ENCODE measurements at regions not wholly inside any gene's neighbourhood (a gene's known extent, or its start where the extent isn't known, plus 50 kb on each side); places are given as distances from the start of the nearest gene placed in this dataset.
A peak's percentile ranks its signal among the peaks of the same experiment; 100 is the strongest.

DNA sequence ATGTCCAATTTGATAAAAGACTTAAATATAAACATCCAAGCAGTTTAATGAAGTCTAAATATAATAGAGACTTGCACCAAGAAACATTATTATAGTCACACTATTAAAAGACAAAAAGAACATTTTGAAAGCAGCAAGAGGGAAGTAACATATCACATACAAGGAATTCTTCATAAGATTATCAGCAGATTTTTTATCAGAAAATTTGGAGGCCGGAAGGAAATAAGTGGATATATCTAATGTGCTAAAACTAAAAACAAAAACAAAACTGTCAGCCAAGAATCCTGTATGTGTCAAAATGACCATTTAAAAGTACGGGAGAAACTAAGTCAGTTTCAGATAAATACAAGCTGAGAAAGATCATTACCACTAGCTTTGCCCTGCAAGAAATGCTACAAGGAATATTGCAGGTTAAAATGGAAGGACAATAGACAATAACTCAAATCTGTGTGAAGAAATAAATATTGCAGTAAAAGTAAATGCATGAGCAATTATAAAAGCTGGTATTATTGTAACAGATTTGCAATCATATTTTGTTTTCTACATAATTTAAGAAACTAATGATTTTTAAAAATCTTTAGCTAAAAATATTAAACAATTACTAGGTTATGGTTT is 1665.9 kb upstream of the PCDH20 start:
- DNase-seq: no peak

DNA sequence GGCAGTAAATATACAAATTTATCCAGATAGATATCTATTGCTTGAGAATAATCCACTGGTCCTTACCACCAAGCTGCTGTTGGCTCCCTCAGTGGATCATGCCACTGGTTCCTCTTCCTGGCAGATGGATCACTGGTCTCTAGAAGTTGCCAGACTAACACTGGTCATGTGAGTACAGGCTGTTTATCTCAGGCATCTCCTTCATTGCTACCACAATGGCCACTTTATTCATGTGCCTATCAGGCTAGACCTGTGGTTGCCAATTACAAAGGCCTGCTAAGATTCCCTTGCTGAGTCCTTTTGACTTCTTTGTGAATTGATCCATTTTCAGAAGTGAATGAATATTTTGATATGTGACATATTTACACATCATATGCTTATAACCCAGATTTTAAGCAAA is 1659.5 kb upstream of the PCDH20 start:
- DNase-seq: no peak

DNA sequence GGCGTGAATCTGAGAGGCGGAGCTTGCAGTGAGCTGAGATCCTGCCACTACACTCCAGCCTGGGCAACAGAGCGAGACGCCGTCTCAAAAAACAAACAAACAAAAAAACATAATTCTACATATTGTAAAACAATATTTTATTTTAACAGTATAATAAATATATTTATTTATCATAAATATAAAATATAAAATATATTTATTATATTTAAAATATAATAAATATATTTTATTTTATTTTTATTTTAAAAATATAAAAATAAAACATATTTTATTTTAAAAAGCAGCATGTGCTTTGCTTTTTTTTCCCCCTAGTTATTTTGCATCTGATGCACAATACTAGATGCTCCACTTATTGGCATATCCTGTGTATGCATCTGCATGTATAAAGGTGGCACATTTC is 1634.6 kb upstream of the PCDH20 start:
- DNase-seq: no peak

DNA sequence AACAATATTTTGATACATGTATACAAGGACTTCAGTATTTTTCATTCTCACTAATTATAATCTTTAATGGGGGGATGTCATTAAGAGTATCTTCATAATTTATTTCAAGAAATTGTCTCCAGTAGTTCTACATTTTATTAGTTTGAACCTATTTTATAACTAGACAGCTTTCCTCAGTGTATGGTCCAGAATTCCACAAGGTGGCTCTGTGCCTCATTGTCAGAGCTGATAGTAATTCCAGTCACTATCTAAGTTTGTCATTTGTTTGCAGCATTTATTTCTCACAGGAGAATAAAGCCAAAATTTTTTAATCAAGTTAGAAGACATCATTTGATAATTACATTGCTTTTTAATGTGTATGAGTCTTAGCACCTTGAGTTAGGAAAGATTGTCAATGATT is 1633.0 kb upstream of the PCDH20 start:
- peak in 1 of 56 donors; percentile 13 for DNase-seq

DNA sequence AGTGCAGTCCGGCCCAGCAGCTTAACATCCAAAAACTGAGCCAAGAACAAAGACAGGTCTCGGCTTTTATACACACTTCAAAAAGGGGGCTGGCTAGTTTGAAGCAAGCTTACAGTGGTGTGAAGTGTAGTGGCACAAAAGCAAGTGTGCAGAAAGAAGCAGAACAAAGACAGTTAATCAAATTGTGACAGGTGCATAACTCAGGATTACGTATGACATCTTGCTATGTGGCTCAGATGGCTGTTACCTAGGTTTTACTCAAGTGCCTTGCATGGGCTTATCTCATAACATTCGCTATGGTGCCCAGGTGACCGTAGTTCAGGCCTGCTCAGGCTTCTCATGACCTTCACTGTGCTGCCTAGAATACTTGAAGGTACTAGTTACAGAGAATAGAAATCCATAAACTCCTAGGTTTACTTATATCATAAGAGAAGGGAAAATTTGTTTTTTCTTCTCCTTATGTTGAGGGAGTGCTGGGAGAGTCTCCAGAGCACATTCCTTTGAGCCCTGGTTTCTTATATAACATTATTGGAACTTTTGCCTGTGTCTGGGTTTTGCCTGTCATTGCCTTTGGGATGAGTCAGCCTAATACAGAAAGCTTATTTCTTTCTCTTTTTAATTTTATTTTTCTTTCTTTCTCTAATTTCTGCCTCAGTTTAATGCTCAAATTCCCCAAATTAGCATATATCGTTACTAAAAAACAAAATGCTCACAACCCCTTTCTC is 1629.1 kb upstream of the PCDH20 start:
- DNase-seq: no peak

DNA sequence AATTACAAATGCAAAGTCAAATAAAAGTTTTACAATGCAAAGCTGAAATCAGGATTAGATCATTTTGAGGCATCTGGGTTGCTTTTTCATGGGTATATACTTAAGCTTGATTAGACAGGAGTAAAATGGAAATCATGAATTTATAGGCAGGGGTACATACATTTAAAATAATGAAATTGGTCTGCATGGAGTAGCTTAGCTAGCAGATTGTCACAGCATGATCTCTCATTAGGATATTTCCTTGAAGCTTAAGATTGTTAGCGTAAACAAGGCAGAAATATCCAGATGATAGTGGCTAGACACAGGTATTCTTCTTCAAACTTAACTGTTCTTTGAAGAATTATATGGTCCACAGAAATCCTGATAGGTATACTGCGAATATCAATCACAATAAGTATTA is 1627.0 kb upstream of the PCDH20 start:
- no peak for DNase-seq

DNA sequence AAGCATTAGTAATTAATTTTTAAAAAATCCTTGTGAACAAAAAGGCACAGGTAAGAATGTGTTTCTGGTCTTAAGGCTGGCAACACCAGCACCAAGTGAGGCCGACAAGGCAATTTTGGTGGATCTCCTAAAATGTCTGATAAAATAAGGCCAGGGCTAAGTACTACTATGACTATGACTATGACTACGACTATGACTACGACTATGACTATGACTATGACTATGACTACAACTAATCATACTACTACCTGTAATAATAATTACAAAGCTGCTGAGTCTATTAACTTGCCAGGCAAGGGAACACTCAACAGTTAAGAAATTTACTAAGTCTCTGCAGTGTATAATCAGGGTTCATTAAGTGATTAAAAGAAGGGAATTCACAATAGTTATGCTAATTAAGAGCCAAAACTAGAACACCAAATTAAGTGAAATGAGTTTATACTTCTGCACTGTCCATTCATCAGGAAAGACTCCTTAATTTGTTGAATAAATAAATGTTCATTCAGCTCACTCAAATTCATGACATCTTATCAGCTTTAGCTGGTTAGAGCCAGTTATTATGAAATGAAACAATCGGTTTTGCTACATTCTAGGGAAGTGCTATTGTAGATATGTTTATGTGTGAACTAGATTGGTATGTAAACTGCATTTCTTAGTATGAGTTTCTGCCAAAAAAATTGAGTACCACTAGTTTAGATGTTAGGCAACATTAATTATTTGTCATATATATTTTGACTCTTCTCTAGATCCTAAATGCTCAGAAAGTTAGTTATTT is 1626.2 kb upstream of the PCDH20 start:
- no peak for DNase-seq

DNA sequence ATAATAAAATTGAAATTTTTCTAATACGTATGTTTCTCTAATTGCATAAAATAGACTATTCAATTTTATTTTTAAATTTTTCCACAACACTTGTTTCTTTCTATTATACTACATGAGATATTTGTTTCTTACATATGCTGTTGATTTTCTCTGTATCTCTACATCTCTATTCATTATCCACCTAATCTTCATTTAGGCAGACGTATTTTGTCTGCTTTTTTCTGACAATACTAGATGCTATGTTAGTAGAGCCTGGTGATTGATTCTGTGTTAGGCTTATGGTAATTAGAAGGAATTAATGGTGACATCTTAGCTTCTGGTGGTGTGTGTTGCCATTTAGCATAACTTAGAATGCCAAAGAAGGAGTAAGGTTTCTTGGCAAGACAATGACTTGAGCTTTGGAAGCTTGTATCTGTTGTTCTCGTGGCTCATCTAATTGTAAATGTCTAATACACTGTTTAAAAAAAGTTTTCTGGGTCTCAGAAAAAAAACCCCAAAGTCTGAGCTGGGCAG is 1610.7 kb upstream of the PCDH20 start:
- DNase-seq: no peak

DNA sequence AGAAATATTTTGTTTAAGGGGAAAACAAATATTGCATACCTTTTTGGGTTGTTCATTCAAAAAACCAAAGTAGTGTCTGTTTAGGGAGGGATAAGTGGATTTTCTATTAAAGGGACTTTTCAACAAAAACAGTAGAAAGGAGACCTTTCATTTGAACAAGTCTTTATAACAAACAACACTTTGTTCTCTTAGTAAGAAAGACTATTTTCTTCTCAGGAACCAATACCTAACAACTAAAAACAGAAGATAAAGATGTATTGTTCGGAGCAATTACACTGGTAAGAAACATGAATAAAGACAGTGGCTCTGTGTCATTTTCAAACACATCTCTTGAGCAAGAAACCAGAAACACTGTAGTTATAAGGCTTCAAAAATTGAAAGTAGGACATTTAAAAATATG is 1610.1 kb upstream of the PCDH20 start:
- DNase-seq: no peak

DNA sequence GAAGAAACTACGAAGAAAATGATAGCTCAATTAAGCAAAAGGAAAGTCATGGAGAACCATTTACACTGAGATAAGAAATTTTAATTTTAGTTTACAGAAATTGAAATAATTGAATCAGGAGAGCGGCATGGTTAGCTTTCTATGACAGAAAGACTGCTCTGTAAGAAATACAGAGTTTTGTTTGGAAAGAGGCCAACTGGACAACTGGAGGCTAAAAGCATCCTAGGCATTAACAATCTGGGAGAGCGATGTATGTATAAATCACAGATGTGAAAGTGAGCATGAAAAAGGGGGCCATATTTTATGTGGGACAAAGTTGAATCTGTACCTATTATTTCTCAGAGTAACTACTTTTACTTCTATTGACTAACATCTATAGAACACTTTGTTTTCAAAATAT is 1608.8 kb upstream of the PCDH20 start:
- no peak for DNase-seq

DNA sequence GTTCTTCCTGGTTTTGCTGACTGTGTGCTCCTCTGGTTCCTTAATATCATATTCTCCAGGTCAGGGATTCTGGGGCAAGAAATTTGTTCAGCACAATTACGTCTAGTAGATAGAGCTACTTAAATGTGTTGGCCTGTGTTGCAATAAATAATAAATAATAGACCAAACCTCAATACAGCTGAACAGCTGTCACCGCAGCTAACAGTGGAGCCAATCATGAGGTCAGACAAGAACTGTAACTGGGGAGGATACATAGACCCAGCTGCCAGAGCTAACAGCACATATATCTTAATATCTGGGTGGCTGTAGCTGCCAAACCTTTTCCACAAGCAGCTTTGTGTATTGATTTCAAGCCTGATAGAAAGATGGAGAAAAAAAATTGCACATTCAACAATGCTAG is 1596.3 kb upstream of the PCDH20 start:
- DNase-seq: no peak

DNA sequence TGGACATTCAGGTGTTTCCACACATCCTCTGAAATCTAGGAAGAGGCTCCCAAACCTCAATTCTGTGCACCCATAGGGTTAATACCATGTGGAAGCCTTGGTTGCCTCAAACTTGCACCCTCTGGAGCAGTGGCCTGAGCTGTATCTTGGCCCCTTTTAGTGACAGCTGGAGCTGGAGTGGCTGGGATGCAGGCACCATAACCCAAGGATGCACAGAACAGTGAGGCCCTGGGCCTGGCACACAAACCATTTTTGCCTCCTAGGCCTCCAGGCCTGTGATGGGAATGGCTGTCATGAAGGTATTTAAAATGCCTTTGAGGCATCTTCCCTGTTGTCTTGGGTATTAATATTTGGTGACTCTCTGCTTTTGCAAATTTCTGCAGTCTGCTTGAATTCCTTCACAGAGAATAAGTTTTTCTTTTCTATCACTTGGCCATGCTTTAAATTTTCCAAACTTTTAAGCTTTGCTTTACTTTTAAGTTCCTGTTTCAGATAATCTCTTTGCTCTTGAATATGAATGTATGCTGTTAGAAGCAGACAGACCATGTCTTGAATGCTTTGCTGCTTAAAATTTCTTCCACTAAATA is 1594.5 kb upstream of the PCDH20 start:
- DNase-seq: no peak

DNA sequence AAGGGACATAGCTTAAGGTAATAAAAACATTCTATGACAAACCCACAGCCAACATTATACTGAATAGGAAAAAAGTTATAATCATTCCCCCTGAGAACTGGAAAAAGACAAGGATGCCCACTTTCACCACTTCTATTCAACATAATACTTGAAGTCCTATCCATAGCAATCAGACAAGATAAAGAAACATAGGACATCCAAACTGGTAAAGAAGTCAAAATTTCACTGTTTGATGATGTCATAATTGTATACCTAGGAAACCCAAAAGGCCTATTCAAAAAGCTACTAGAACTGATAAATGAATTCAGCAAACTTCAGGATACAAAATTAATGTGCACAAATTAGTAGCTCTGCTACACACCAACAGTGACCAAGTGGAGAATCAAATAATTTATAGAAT is 1590.0 kb upstream of the PCDH20 start:
- no peak for DNase-seq

DNA sequence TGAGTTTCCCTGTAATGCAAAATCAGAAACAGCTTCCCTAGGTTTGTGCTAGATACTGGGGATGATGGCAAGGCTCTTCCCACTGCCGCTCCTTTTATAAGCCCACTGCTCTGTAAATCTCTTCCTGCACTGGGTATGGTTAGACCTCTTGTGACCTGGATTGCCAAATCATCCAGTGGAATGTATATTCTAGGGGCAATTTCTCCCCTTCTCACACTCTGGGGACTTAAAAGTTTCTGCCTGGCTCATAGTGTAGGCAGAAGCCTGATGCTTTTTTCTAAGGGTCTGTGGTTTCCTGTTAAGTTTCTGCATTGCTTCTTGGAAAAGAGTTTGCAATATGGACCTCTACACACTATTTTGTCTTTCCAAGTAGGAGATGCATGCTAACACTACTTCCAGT is 1582.0 kb upstream of the PCDH20 start:
- DNase-seq: no peak

DNA sequence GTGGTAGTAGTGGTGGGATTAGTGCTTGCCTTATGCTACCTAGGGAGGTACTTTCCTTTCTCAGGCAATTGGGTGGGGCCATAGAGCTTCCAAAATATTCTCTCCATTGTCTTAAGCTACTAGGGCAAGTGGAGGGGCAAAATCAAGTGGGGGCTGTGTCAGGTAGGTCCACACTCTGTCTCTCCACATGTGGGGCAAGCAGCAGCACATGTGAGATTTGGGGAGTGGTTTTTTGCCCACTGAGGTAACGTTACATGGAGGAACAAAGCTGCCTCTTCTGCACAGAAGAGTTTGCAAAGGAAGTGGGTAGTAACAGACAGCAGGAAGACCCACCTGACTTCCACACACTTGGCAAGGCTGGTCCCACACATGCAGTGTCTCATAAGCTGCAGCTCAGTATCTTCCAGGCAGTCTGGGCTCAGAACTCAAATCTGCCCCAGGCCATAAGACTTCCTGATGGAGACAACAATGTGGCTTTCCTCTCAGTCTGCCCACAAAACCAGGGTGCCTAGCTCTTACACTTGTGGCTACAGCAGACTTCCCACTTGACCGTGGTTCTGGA is 1581.5 kb upstream of the PCDH20 start:
- DNase-seq: no peak

DNA sequence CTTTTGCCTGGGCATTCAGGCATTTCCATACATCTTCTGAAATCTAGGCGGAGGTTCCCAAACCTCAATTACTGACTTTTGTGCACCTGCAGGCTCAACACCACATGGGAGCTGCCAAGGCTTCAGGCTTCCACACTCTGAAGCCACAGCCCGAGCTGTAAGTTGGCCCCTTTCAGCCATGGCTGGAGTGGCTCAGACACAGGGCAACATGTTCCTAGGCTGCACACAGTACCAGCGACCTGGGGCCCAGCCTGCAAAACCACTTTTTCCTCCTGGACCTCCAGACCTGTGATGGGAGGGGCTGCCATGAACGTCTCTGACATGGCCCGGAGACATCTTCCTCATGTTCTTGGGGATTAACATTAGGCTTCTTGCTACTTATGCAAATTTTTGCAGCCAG is 1558.2 kb upstream of the PCDH20 start:
- no peak for DNase-seq

DNA sequence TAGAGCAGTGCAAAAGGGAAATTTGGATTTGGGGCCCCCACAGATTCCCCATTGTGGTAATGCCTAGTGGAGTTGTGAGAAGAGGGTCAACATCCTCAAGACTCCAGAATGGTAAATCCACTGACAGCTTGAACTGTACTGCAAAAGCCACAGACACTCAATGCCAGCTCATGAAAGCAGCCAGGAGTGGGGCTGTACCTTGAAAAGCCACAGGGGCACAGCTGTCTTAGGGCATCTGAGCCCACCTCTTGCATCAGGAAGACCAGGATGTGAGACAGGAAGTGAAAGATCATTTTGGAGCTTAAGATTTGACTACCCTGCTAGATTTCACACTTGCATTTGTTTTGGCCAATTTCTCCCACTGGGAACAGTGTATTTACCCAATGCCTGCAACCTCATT is 1548.9 kb upstream of the PCDH20 start:
- no peak for DNase-seq

DNA sequence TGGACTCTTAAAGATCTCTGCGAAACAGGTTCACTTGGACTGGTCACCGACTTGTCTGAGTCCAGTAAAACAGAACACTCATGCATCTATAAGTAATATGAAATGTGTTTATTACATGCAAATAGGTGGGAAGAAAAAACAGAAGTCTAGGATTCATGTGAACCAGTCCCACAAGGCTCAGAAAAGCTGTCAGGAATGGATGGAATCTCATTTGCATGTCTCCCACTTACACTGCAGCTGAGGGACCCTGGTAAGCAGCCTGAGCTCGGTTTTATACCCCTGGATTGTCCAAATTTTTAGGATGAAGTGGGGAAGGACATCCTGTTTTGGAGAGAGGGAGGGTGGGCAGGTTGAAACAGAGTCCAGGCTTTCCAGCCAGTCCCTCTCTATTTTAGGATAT is 1545.1 kb upstream of the PCDH20 start:
- DNase-seq: no peak

DNA sequence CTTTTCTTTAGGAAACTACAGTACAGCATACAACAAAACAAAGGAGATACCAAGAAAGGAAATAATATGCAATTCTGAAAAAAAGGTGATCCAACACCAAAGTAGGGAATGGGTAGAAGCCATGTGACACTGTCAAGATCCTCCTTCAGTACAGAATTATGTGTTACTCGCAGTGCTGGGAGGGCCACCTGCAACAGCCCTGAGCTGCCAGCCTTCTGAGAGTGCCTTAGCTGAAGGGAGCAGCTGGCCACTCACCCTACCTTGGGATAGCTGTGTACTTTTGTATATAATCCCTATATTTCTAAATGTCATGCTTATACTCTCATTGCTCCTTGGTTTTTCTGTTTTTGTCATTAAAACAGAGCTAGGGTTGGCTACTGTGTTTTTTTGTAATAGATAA is 1518.2 kb upstream of the PCDH20 start:
- no peak for DNase-seq

DNA sequence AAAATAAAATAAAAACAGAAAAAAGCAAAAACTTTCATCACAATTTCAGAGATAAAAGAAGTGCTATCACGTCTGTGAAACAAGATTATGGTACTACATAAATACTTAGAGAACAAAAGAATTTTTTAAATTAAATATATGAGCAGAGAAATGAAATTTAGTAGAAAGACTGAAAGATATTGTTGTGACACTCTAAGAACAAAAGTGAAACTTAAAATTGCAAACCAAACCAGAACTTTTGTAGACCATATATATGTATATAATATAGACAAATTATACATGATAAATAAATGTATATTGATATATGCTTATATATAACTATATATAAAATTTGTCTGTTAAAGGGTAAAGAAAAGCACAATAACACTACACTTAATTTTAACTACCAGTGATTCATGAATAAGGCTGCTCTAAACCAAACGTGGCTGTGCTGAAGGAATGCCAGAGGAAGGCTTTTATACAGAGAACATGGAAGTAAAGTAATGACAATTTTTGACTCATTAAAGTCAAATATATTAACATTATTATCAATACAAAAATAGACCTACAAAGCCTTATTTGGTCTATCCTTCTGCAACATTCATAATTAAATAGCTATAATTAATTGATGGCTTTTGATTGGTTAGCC is 1516.7 kb upstream of the PCDH20 start:
- DNase-seq: no peak

DNA sequence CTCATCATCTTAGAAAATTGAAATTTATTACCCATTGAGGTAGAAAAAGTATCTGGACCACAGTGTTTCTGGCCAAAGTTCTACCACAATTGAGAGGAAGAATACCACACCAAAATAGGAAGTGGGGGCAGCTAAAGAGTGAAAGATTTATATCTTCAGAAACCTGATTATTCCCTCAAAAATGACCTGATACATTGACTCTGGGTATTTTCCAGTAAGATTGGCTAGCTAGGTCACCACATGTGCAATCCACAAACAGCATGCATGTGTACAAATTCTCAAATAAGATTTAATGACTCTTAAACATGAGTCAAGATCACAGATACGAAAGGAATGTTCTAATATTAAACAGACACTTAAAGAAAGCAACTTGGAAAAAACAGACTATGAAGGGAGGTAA is 1516.2 kb upstream of the PCDH20 start:
- DNase-seq: no peak

Measured in amygdala (tissue), 56 donors.